A673 (cell line): ENCODE measurements at regions not wholly inside any gene's neighbourhood (a gene's known extent, or its start where the extent isn't known, plus 50 kb on each side); places are given as distances from the start of the nearest gene placed in this dataset.

ENCODE experiments used
- BruUV-seq: library from RNA; stranded (reverse); fragments of 400-500 nt; replicated peaks from 2 replicates; lab custom pipeline; 2021; lab: Mats Ljungman, UMichigan
- CTCF ChIA-PET: fragments of 300-600 bp; sonication (Branson Sonifier 250); formaldehyde crosslinking; loops from one replicate; lab custom pipeline; 2022; ENCODE audit warnings: antibody characterized with exemption; lab: Charles Lee
- POLR2A ChIA-PET: fragments of 300-600 bp; sonication (Branson Sonifier 250); formaldehyde crosslinking; loops from one replicate; lab custom pipeline; 2022; ENCODE audit warnings: antibody characterized with exemption; ENCODE audit not compliant: low non-redundant PET; lab: Charles Lee
- DNase-seq: peaks from one replicate; pipeline ENCODE4 v3.0.0-alpha.2; 2015; ENCODE audit warnings: low spot score
- H3K27ac ChIP-seq: fragments of 200-600 bp; sonication (generic); 2 replicates; pipeline ENCODE4 v1.5.1; 2016; ENCODE audit warnings: mixed run types, low read depth, mild to moderate bottlenecking, mixed read lengths, antibody characterized with exemption, low read length; ENCODE audit not compliant: poor library complexity, severe bottlenecking
- H3K27me3 ChIP-seq: fragments of 200-600 bp; sonication (generic); replicated peaks from 2 replicates; pipeline ENCODE4 v1.6.1; 2017; ENCODE audit warnings: mixed run types, low read depth, mild to moderate bottlenecking, mixed read lengths, antibody characterized with exemption, low read length; ENCODE audit not compliant: insufficient read depth, poor library complexity
- H3K36me3 ChIP-seq: fragments of 200-600 bp; sonication (generic); 2 replicates; pipeline ENCODE4 v1.6.1; 2016; ENCODE audit warnings: mixed run types, mild to moderate bottlenecking, mixed read lengths, antibody characterized with exemption, low read length; ENCODE audit not compliant: insufficient read depth, poor library complexity, severe bottlenecking
- H3K4me1 ChIP-seq: fragments of 200-600 bp; sonication (generic); 2 replicates; pipeline ENCODE4 v1.6.1; 2017; ENCODE audit warnings: mixed run types, mild to moderate bottlenecking, mixed read lengths, antibody characterized with exemption, low read length; ENCODE audit not compliant: insufficient read depth, poor library complexity, severe bottlenecking
- H3K4me3 ChIP-seq: fragments of 200-600 bp; sonication (generic); 2 replicates; pipeline ENCODE4 v1.5.1; 2016; ENCODE audit warnings: low read depth, mixed run types, mild to moderate bottlenecking, mixed read lengths, low read length; ENCODE audit not compliant: poor library complexity, severe bottlenecking
- H3K9me3 ChIP-seq: fragments of 200-600 bp; sonication (generic); 2 replicates; pipeline ENCODE4 v1.6.1; 2016; ENCODE audit warnings: mixed run types, low read depth, mild to moderate bottlenecking, mixed read lengths, antibody characterized with exemption, low read length; ENCODE audit not compliant: poor library complexity, severe bottlenecking
- CTCF ChIP-seq: fragments of 300-800, 200-600 bp; sonication (generic); conservative IDR thresholded peaks from 2 replicates; pipeline ENCODE4 v1.5.1; 2017; ENCODE audit warnings: low read depth, mild to moderate bottlenecking, antibody characterized with exemption, low read length, moderate library complexity, mixed read lengths
- EZH2 ChIP-seq: fragments of 200-600 bp; sonication (generic); IDR thresholded peaks from 2 replicates; pipeline ENCODE4 v1.6.1; 2017; ENCODE audit warnings: borderline replicate concordance, low read depth, mild to moderate bottlenecking, mixed read lengths, antibody characterized with exemption, low read length; ENCODE audit not compliant: poor library complexity, severe bottlenecking
- intact Hi-C: fragments of 100-400 bp; cut with micrococcal nuclease; formaldehyde crosslinking; loops from one replicate; pipeline ENCODE4 v1.10.0; 2022; ENCODE audit not compliant: unreplicated experiment

- DNase-seq, result no peak
- TF ChIP-seq CTCF, result no peak
- TF ChIP-seq EZH2, result no peak
- POLR2A ChIA-PET, result no interaction called here
- Histone ChIP-seq H3K36me3 (no peaks in the 10 kb centered on the region), H3K9me3 (no peaks in the 10 kb centered on the region), H3K4me1 (no peaks in the 10 kb centered on the region), H3K27ac (no peak overlapping the region), H3K27me3 (no peaks in the 10 kb centered on the region), H3K4me3 (no peak overlapping the region)
- intact Hi-C loops, result no loop called here
- CTCF ChIA-PET, result no interaction called here
- no TSS peak for BruUV-seq
Observed at GRCh38 chr5:33227247-33227646, 213.5 kb upstream of the TARS1 start.

GRCh38 chr5:33227746-33228145, 213.0 kb upstream of the TARS1 start:
- H3K27me3 ChIP-seq, result no peaks in the 10 kb centered on the region
- POLR2A ChIA-PET, result no interaction called here
- H3K36me3 ChIP-seq, result no peaks in the 10 kb centered on the region
- BruUV-seq, result no TSS peak
- H3K4me3 ChIP-seq, result no peak overlapping the region
- TF ChIP-seq CTCF, result no peak
- no peak for TF ChIP-seq EZH2
- intact Hi-C loops, result no loop called here
- H3K9me3 ChIP-seq, result no peaks in the 10 kb centered on the region
- CTCF ChIA-PET, result no interaction called here
- DNase-seq, result no peak
- no peak overlapping the region for H3K27ac ChIP-seq
- peaks cover 2% of the 10 kb centered on the region for H3K4me1 ChIP-seq

- intact Hi-C loops, result no loop called here
- Histone ChIP-seq H3K36me3 (no peaks in the 10 kb centered on the region), H3K9me3 (no peaks in the 10 kb centered on the region), H3K27ac (no peak overlapping the region), H3K27me3 (no peaks in the 10 kb centered on the region), H3K4me1 (peaks cover 6% of the 10 kb centered on the region), H3K4me3 (no peak overlapping the region)
- BruUV-seq, result no TSS peak
- ChIA-PET POLR2A (no interaction called here), CTCF (no interaction called here)
- no peak for TF ChIP-seq CTCF
- TF ChIP-seq EZH2, result no peak
- DNase-seq, result no peak
Observed at GRCh38 chr5:33228149-33228548, 212.6 kb upstream of the TARS1 start.
